ENCODE measurements at regions not wholly inside any gene's neighbourhood (a gene's known extent, or its start where the extent isn't known, plus 50 kb on each side); places are given as distances from the start of the nearest gene placed in this dataset.
A peak's percentile ranks its signal among the peaks of the same experiment; 100 is the strongest.

GRCh38 chr2:62340994-62341484 is 145.1 kb downstream of the B3GNT2 start:
- TF ChIP-seq CTCF (IDR thresholded peaks at IDR 0.05; ENCODE audit: insufficient read depth, low read depth, low read length, missing control alignments), result no peak
- DNase-seq (ENCODE audit: low read depth), result peak; percentile 62
- H3K4me3 ChIP-seq (ENCODE audit: low read length), result no peak overlapping the region

GRCh38 chr2:62339837-62340236 is 143.9 kb downstream of the B3GNT2 start:
- no peak for TF ChIP-seq CTCF (IDR thresholded peaks at IDR 0.05; ENCODE audit: insufficient read depth, low read depth, low read length, missing control alignments)
- DNase-seq (ENCODE audit: low read depth), result no peak
- no peak overlapping the region for H3K4me3 ChIP-seq (ENCODE audit: low read length)

DNA sequence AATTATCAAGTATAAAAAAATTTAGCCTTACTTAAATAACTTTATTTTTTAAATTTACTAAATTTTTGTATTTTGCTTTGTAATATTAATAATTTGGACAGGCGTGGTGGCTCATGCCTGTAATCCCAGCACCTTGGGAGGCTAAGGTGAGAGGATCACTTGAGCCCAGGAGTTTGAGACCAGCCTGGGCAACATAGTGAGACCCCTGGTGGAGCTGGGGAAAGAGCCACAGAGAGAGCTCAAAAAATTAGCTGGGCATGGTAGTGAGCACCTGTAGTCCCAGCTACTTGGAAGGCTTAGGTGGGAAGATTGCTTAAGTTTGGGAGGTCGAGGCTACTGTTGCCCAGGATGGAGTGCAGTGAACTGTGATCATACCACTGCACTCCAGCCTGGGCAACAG is 143.5 kb downstream of the B3GNT2 start:
- TF ChIP-seq CTCF (IDR thresholded peaks at IDR 0.05; ENCODE audit: insufficient read depth, low read depth, low read length, missing control alignments), result no peak

GRCh38 chr2:62338111-62338510 is 142.2 kb downstream of the B3GNT2 start:
- no peak for DNase-seq (ENCODE audit: low read depth)
- no peak overlapping the region for H3K4me3 ChIP-seq (ENCODE audit: low read length)
- no peak for TF ChIP-seq CTCF (IDR thresholded peaks at IDR 0.05; ENCODE audit: insufficient read depth, low read depth, low read length, missing control alignments)

More for the DNA sequence above, 143.5 kb downstream of the B3GNT2 start:
- H3K4me3 ChIP-seq (ENCODE audit: low read length), result no peak overlapping the region
- no peak for DNase-seq (ENCODE audit: low read depth)

DNA sequence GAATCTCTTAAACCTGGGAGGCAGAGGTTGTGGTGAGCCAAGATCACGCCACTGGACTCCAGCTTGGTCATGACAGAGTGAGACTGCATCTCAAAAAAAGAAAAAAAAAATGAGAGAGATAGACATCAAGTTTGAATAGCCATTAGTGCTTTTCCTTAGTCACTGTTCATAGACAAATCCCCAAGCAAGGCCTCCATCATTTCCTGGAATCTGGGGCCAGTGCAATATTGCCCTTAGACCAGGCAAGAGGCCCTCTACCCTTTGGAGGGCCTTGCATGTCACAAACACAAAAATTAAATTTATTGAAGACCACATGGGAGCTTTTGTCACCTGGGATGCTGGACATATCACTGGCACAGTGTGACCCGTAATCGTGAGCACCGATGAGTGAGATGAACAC is 141.5 kb downstream of the B3GNT2 start:
- DNase-seq (ENCODE audit: low read depth), result no peak
- no peak overlapping the region for H3K4me3 ChIP-seq (ENCODE audit: low read length)
- no peak for TF ChIP-seq CTCF (IDR thresholded peaks at IDR 0.05; ENCODE audit: insufficient read depth, low read depth, low read length, missing control alignments)

GRCh38 chr2:62335612-62336011 is 139.7 kb downstream of the B3GNT2 start:
- H3K4me3 ChIP-seq (ENCODE audit: low read length), result no peak overlapping the region
- TF ChIP-seq CTCF (IDR thresholded peaks at IDR 0.05; ENCODE audit: insufficient read depth, low read depth, low read length, missing control alignments), result no peak
- DNase-seq (ENCODE audit: low read depth), result no peak

- no peak for DNase-seq (ENCODE audit: low read depth)
- H3K4me3 ChIP-seq (ENCODE audit: low read length), result no peak overlapping the region
- no peak for TF ChIP-seq CTCF (IDR thresholded peaks at IDR 0.05; ENCODE audit: insufficient read depth, low read depth, low read length, missing control alignments)
Measured at GRCh38 chr2:62334440-62335058, 138.6 kb downstream of the B3GNT2 start.
